ENCODE measurements at regions not wholly inside any gene's neighbourhood (a gene's known extent, or its start where the extent isn't known, plus 50 kb on each side); places are given as distances from the start of the nearest gene placed in this dataset.
"Not testable (repeated sequence)": the region's sequence is repeated elsewhere in the genome, so short reads cannot be mapped to it uniquely, and the experiment has no call there.

GRCh38 chr16:60206516-60206915 lies 1472.4 kb upstream of the GOT2 start:
- TF ChIP-seq CTCF (IDR thresholded peaks at IDR 0.05; ENCODE audit: insufficient read depth, low read length, severe bottlenecking) = no peak
- H3K4me3 ChIP-seq (ENCODE audit: low read depth, low read length) = no peak overlapping the region
- DNase-seq (ENCODE audit: low read depth) (no peak), FAIRE-seq (no peak)
- H3K36me3 ChIP-seq (ENCODE audit: control insufficient read depth, insufficient read depth, low read length) = no peaks in the 10 kb centered on the region
- no peaks in the 10 kb centered on the region for H3K27me3 ChIP-seq (ENCODE audit: control insufficient read depth, insufficient read depth, low read length)

GRCh38 chr16:60204181-60204580 lies 1470.1 kb upstream of the GOT2 start:
- DNase-seq (ENCODE audit: low read depth) = no peak
- TF ChIP-seq CTCF (IDR thresholded peaks at IDR 0.05; ENCODE audit: insufficient read depth, low read length, severe bottlenecking) = no peak
- no peaks in the 10 kb centered on the region for H3K36me3 ChIP-seq (ENCODE audit: control insufficient read depth, insufficient read depth, low read length)
- no peak overlapping the region for H3K4me3 ChIP-seq (ENCODE audit: low read depth, low read length)
- FAIRE-seq = no peak
- no peaks in the 10 kb centered on the region for H3K27me3 ChIP-seq (ENCODE audit: control insufficient read depth, insufficient read depth, low read length)

- no peak overlapping the region for H3K4me3 ChIP-seq (ENCODE audit: low read depth, low read length)
- TF ChIP-seq CTCF (IDR thresholded peaks at IDR 0.05; ENCODE audit: insufficient read depth, low read length, severe bottlenecking) = no peak
- DNase-seq (ENCODE audit: low read depth) (no peak), FAIRE-seq (no peak)
- H3K36me3 ChIP-seq (ENCODE audit: control insufficient read depth, insufficient read depth, low read length) = no peaks in the 10 kb centered on the region
- H3K27me3 ChIP-seq (ENCODE audit: control insufficient read depth, insufficient read depth, low read length) = no peaks in the 10 kb centered on the region
Observed at GRCh38 chr16:60203525-60204124, 1469.5 kb upstream of the GOT2 start.

GRCh38 chr16:60200729-60201128 lies 1466.6 kb upstream of the GOT2 start:
- not testable (repeated sequence) for H3K36me3 ChIP-seq (ENCODE audit: control insufficient read depth, insufficient read depth, low read length); H3K27me3 ChIP-seq (ENCODE audit: control insufficient read depth, insufficient read depth, low read length); H3K4me3 ChIP-seq (ENCODE audit: low read depth, low read length); DNase-seq (ENCODE audit: low read depth); FAIRE-seq

GRCh38 chr16:60200161-60200560 lies 1466.0 kb upstream of the GOT2 start:
- no peak for TF ChIP-seq CTCF (IDR thresholded peaks at IDR 0.05; ENCODE audit: insufficient read depth, low read length, severe bottlenecking)
- Histone ChIP-seq H3K36me3 (ENCODE audit: control insufficient read depth, insufficient read depth, low read length) (no peaks in the 10 kb centered on the region), H3K4me3 (ENCODE audit: low read depth, low read length) (no peak overlapping the region), H3K27me3 (ENCODE audit: control insufficient read depth, insufficient read depth, low read length) (no peaks in the 10 kb centered on the region)
- FAIRE-seq (no peak), DNase-seq (ENCODE audit: low read depth) (no peak)

GRCh38 chr16:60199150-60199549 lies 1465.0 kb upstream of the GOT2 start:
- Histone ChIP-seq H3K27me3 (ENCODE audit: control insufficient read depth, insufficient read depth, low read length) (no peaks in the 10 kb centered on the region), H3K36me3 (ENCODE audit: control insufficient read depth, insufficient read depth, low read length) (no peaks in the 10 kb centered on the region), H3K4me3 (ENCODE audit: low read depth, low read length) (no peak overlapping the region)
- TF ChIP-seq CTCF (IDR thresholded peaks at IDR 0.05; ENCODE audit: insufficient read depth, low read length, severe bottlenecking) = no peak
- FAIRE-seq = no peak
- no peak for DNase-seq (ENCODE audit: low read depth)

Measured in bronchial epithelial cell (primary cell).